ENCODE measurements at regions not wholly inside any gene's neighbourhood (a gene's known extent, or its start where the extent isn't known, plus 50 kb on each side); places are given as distances from the start of the nearest gene placed in this dataset.

GRCh38 chr9:26508897-26509296 lies 383.7 kb downstream of the CAAP1 start:
- no peak for TF ChIP-seq POLR2A (IDR thresholded peaks at IDR 0.05)
- no peak for TF ChIP-seq CTCF (IDR thresholded peaks at IDR 0.05)
- no peak for TF ChIP-seq EP300 (IDR thresholded peaks at IDR 0.05)
